CD8-positive, alpha-beta memory T cell (primary cell): ENCODE measurements at regions not wholly inside any gene's neighbourhood (a gene's known extent, or its start where the extent isn't known, plus 50 kb on each side); places are given as distances from the start of the nearest gene placed in this dataset.

Experiments
- CTCF ChIA-PET: fragments of 350-600 bp; sonication (Branson Sonifier 250); formaldehyde crosslinking; loops from one replicate; lab custom pipeline; 2021; ENCODE audit warnings: antibody characterized with exemption; lab: Charles Lee
- POLR2A ChIA-PET: fragments of 350-600 bp; sonication (Branson Sonifier 250); formaldehyde crosslinking; loops from one replicate; lab custom pipeline; 2021; ENCODE audit warnings: antibody characterized with exemption; lab: Charles Lee
- DNase-seq, 5 donors: peaks; one replicate each; pipeline versions ENCODE4 v3.0.0 to v3.0.0-alpha.2; 2020 to 2022; ENCODE audit warnings: mixed read lengths in 1 of 5
- H3K27ac ChIP-seq: one replicate; pipeline ENCODE4 v1.7.0; 2013; ENCODE audit warnings: low read depth, mild to moderate bottlenecking, low read length, moderate library complexity
- H3K27me3 ChIP-seq: 2 replicates; pipeline ENCODE4 v1.7.0; 2013; ENCODE audit warnings: low read length, mild to moderate bottlenecking; ENCODE audit not compliant: insufficient read depth, poor library complexity, severe bottlenecking
- H3K36me3 ChIP-seq: 2 replicates; pipeline ENCODE4 v1.7.0; 2013; ENCODE audit warnings: mild to moderate bottlenecking, low read length, moderate library complexity; ENCODE audit not compliant: insufficient read depth
- H3K4me1 ChIP-seq: 2 replicates; pipeline ENCODE4 v1.7.0; 2013; ENCODE audit warnings: mild to moderate bottlenecking, low read length, moderate library complexity; ENCODE audit not compliant: insufficient read depth
- H3K4me3 ChIP-seq: 2 replicates; pipeline ENCODE4 v1.7.0; 2013; ENCODE audit warnings: mild to moderate bottlenecking, low read length
- H3K9me3 ChIP-seq: 2 replicates; pipeline ENCODE4 v1.7.0; 2013; ENCODE audit warnings: mild to moderate bottlenecking, low read length
- H3K27ac Mint-ChIP-seq, 8 donors: one replicate each; pipeline ENCODE4 v1.8.0; 2020 to 2021; ENCODE audit warnings: mixed read lengths in 8 of 8, mild to moderate bottlenecking in 6 of 8, inconsistent platforms in 3 of 8, moderate library complexity in 3 of 8
- H3K27me3 Mint-ChIP-seq, 2 donors: one replicate each; pipeline ENCODE4 v1.8.0; 2020 to 2021; ENCODE audit warnings: mixed read lengths in 2 of 2, mild to moderate bottlenecking in 1 of 2, moderate library complexity in 1 of 2
- H3K36me3 Mint-ChIP-seq, 3 donors: one replicate each; pipeline ENCODE4 v1.8.0; 2020 to 2021; ENCODE audit warnings: mixed read lengths in 3 of 3, inconsistent platforms in 1 of 3, mild to moderate bottlenecking in 1 of 3
- H3K4me1 Mint-ChIP-seq, 3 donors: one replicate each; pipeline ENCODE4 v1.8.0; 2020 to 2021; ENCODE audit warnings: mixed read lengths in 3 of 3, inconsistent platforms in 1 of 3, mild to moderate bottlenecking in 1 of 3
- H3K4me3 Mint-ChIP-seq, 7 donors: one replicate each; pipeline ENCODE4 v1.8.0; 2020 to 2021; ENCODE audit warnings: mixed read lengths in 7 of 7, mild to moderate bottlenecking in 6 of 7, moderate library complexity in 4 of 7, inconsistent platforms in 2 of 7
- H3K9me3 Mint-ChIP-seq, 5 donors: one replicate each; pipeline ENCODE4 v1.8.0; 2020 to 2022; ENCODE audit warnings: mixed read lengths in 5 of 5, mild to moderate bottlenecking in 3 of 5, moderate library complexity in 2 of 5, inconsistent platforms in 1 of 5

DNA sequence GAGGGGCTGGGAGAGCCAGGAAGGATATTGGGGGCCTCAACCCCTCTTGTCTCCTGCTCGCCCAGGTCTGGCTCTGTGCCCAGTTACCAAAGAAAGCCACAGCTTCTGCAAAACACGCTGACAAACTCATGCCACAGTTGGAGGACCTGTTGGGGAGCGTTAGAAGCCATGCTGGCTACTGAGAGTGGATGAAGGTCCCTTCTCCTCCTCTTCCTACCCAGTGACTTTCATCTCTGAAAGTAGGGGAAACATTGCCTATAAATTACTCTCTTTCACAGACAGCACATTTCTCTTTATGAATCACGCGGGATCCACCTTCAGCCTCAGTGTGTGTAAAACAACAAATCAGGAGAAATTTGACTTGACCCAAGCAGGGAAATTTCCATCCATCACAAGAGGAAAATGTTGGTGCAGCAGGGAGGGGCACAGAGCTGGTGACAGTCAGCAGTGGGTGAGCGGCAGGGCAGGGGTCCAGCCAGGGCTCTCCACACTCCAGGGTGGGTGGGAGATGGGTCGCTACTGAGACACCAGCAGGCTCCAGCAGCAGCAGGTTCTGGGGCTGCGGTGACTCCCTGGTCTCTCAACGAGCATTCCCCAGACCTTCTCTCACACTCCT lies 181.9 kb downstream of the FGF18 start:
- CTCF ChIA-PET = no interaction called here
- no peak overlapping the region for H3K27ac Mint-ChIP-seq
- DNase-seq = no peak

DNA sequence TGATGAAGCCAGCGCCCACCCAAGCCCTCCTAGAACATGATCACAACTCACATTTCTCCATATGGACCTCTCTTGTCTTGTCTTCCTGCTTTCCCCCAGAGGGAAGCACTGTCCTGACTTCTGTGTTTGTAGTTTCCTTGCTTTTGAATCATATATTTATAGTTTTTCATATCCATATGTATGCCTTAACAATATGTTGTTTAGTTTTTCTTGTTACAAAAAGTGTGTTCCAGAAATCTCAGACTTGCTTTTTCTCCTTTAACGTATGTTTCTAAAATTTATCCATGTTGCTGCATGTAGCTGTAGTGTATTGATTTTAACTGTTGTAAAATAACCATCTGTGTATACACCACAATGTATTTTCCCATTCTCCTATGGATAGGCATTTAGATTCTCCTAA lies 182.0 kb upstream of the SMIM23 start:
- H3K4me3 ChIP-seq = no peak overlapping the region
- Mint-ChIP-seq H3K27me3 (peaks cover 4 to 19% of the 10 kb centered on the region in 2 donors), H3K9me3 (peaks cover 0 to 4% (median 0%) of the 10 kb centered on the region in 5 donors), H3K27ac (no peak overlapping the region), H3K4me1 (peaks cover 4 to 6% (median 4%) of the 10 kb centered on the region in 3 donors), H3K36me3 (no peaks in the 10 kb centered on the region), H3K4me3 (no peak overlapping the region)
- no peaks in the 10 kb centered on the region for H3K4me1 ChIP-seq
- CTCF ChIA-PET = no interaction called here
- H3K36me3 ChIP-seq = no peaks in the 10 kb centered on the region
- no peak overlapping the region for H3K27ac ChIP-seq
- POLR2A ChIA-PET = no interaction called here
- DNase-seq = no peak
- H3K9me3 ChIP-seq = no peaks in the 10 kb centered on the region
- no peaks in the 10 kb centered on the region for H3K27me3 ChIP-seq

More for the DNA sequence above, 181.9 kb downstream of the FGF18 start:
- H3K36me3 ChIP-seq = no peaks in the 10 kb centered on the region
- no peak overlapping the region for H3K4me3 ChIP-seq
- Mint-ChIP-seq H3K36me3 (peaks cover 0 to 2% (median 0%) of the 10 kb centered on the region in 3 donors), H3K4me3 (no peak overlapping the region), H3K4me1 (peaks cover 4 to 6% (median 4%) of the 10 kb centered on the region in 3 donors), H3K27me3 (peaks cover 10 to 17% of the 10 kb centered on the region in 2 donors), H3K9me3 (peaks cover 0 to 4% (median 0%) of the 10 kb centered on the region in 5 donors)
- H3K27ac ChIP-seq = no peak overlapping the region
- H3K4me1 ChIP-seq = no peaks in the 10 kb centered on the region
- POLR2A ChIA-PET = no interaction called here
- no peaks in the 10 kb centered on the region for H3K27me3 ChIP-seq
- no peaks in the 10 kb centered on the region for H3K9me3 ChIP-seq

DNA sequence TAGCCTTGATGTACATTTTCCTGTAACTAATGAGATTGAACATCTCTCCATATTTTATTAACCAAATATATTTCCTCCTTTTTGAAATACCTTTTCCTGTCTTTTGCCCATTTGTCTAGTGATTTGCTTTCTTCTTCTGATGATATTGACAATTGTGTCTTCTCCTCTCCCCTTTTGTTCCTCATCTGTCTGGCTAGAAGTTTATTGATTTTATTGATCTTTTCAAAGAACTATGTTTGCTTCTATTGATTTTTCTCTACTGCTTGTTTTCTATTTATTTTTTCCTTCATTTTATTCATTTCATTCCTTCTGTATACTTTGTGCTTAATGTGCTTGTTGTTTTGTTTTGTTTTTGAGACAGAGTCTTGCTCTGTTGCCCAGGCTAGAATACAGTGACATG lies 181.4 kb upstream of the SMIM23 start:
- H3K9me3 ChIP-seq = no peaks in the 10 kb centered on the region
- CTCF ChIA-PET = no interaction called here
- H3K27me3 ChIP-seq = no peaks in the 10 kb centered on the region
- DNase-seq = no peak
- Mint-ChIP-seq H3K27ac (no peak overlapping the region), H3K9me3 (peaks cover 0 to 4% (median 3%) of the 10 kb centered on the region in 5 donors), H3K27me3 (peaks cover 4 to 25% of the 10 kb centered on the region in 2 donors), H3K36me3 (no peaks in the 10 kb centered on the region), H3K4me1 (peaks cover 4 to 6% (median 4%) of the 10 kb centered on the region in 3 donors), H3K4me3 (no peak overlapping the region)
- H3K36me3 ChIP-seq = no peaks in the 10 kb centered on the region
- no peak overlapping the region for H3K27ac ChIP-seq
- no peaks in the 10 kb centered on the region for H3K4me1 ChIP-seq
- H3K4me3 ChIP-seq = no peak overlapping the region
- POLR2A ChIA-PET = no interaction called here

DNA sequence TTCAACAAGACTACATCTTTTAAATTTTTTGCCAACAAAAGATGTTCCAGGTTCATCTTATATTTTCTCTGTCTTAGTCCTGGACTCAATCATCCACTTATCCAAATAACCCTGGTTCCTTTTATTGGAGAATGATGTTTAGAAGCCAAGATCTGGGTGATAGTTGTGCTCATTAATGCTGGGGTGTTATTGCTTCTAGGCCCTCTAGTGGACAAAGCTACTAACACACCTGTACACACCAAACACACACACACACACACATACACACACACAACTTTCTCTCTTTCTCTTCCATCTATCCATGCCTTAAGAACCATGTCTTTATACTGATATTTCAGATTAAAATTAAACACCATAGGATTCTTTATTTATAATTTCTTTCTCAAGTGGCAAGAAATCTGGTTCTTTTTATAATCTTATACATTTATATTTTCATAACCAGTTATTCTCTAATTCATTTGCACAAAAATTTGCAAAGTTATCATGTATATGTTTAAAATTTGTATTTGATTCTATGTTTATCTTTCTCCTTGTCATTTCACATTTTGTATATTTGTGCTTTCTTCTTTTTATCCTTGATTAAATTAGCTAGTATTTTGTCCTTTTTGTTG lies 179.1 kb upstream of the SMIM23 start:
- ChIA-PET POLR2A (no interaction called here), CTCF (interaction anchor here (1.2 kb wide), 1 partner anchor 10 kb away, joined by 3 read pairs; no protein-coding TSS in a partner anchor)
- H3K36me3 Mint-ChIP-seq = no peaks in the 10 kb centered on the region

DNA sequence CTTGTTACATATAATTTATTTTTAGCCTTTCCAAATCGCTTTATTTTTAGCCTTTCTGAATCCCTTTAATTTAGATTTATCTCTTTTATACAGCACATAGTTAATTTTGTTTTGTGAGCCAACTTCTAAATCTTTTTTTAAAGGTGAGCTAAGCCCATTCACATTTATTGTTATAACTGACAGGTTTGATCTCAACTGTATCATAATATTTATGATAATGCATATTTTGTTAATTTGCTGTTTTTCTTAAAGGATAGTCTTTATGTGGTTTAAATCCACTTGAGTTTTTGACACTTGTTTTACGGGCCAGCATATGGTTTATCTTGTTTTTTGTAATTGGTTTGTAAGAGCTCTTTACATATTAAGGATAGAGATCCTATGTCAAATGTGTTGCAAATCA lies 177.8 kb upstream of the SMIM23 start:
- CTCF ChIA-PET = no interaction called here

More for the DNA sequence above, 179.1 kb upstream of the SMIM23 start:
- Histone ChIP-seq H3K27ac (no peak overlapping the region), H3K36me3 (no peaks in the 10 kb centered on the region), H3K4me1 (no peaks in the 10 kb centered on the region), H3K4me3 (no peak overlapping the region), H3K27me3 (no peaks in the 10 kb centered on the region), H3K9me3 (no peaks in the 10 kb centered on the region)
- H3K4me1 Mint-ChIP-seq = no peaks in the 10 kb centered on the region
- peaks cover 6 to 33% of the 10 kb centered on the region in 2 donors for H3K27me3 Mint-ChIP-seq
- no peak for DNase-seq
- peaks cover 0 to 5% (median 3%) of the 10 kb centered on the region in 5 donors for H3K9me3 Mint-ChIP-seq
- no peak overlapping the region for H3K4me3 Mint-ChIP-seq
- H3K27ac Mint-ChIP-seq = no peak overlapping the region

DNA sequence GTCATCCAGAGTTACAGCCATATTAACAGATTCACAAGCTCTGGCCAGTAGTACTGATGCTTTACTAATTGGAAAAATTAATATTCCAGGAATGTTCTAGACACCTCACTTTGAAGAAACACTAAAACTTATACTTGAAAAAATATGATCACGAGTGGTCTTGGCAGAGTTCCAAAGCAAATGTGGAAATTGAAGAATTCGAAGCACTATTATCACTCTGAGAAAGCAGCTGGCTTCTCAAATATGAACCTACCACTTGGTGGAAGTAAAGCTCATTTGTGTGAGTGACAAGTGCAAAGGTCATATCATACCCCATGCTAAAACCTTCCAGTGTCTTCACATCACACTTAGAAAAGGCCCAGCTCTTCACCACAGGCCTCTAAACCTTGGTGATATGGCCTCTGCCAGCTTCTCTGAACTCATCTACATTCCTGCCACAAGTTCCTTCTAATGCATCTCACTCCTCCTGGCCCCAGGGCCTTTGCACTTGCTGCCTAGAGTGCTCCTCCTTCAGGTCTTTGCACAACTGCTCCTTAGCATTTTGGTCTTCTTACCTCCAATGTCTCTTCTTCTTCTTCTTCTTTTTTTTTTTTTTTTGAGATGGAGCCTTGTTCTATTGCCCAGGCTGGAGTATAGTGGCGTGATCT lies 175.7 kb upstream of the SMIM23 start:
- peaks cover 0 to 2% (median 0%) of the 10 kb centered on the region in 3 donors for H3K36me3 Mint-ChIP-seq
- peaks cover 4% of the 10 kb centered on the region for H3K27me3 ChIP-seq
- peaks cover 0 to 5% (median 3%) of the 10 kb centered on the region in 5 donors for H3K9me3 Mint-ChIP-seq
- H3K4me1 ChIP-seq = no peaks in the 10 kb centered on the region
- H3K4me1 Mint-ChIP-seq = no peaks in the 10 kb centered on the region
- H3K9me3 ChIP-seq = no peaks in the 10 kb centered on the region
- H3K27ac ChIP-seq = no peak overlapping the region
- H3K4me3 ChIP-seq = no peak overlapping the region
- peaks cover 4 to 39% of the 10 kb centered on the region in 2 donors for H3K27me3 Mint-ChIP-seq
- H3K27ac Mint-ChIP-seq = no peak overlapping the region
- no peak for DNase-seq
- CTCF ChIA-PET = no interaction called here
- POLR2A ChIA-PET = no interaction called here
- H3K4me3 Mint-ChIP-seq = no peak overlapping the region
- H3K36me3 ChIP-seq = no peaks in the 10 kb centered on the region

More for the DNA sequence above, 177.8 kb upstream of the SMIM23 start:
- H3K4me3 ChIP-seq = no peak overlapping the region
- no peaks in the 10 kb centered on the region for H3K4me1 ChIP-seq
- H3K27ac Mint-ChIP-seq = no peak overlapping the region
- POLR2A ChIA-PET = no interaction called here
- no peaks in the 10 kb centered on the region for H3K27me3 ChIP-seq
- H3K4me1 Mint-ChIP-seq = no peaks in the 10 kb centered on the region
- no peak for DNase-seq
- H3K36me3 ChIP-seq = no peaks in the 10 kb centered on the region
- no peaks in the 10 kb centered on the region for H3K9me3 ChIP-seq
- no peak overlapping the region for H3K27ac ChIP-seq
- no peak overlapping the region for H3K4me3 Mint-ChIP-seq
- peaks cover 6 to 35% of the 10 kb centered on the region in 2 donors for H3K27me3 Mint-ChIP-seq
- H3K36me3 Mint-ChIP-seq = peaks cover 0 to 2% (median 0%) of the 10 kb centered on the region in 3 donors
- H3K9me3 Mint-ChIP-seq = peaks cover 0 to 5% (median 3%) of the 10 kb centered on the region in 5 donors

DNA sequence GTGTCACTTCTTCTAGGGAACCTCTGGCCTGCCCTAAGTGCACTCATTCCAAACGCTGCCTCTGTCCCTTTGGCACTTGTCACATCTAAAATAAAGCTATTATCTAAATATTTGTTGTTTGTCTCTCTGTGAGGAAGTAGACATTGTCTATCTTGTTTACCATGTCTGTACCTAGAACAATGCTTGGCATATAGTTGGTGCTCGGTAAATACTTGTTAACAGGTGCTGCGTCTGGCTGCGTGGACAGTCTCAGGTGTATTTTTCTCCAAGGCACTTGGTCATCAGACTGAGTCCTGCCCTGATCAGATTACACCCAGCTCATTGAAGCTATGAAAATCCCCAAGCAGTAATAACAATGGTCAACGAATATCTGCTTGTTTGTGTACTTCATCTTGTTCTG lies 174.9 kb upstream of the SMIM23 start:
- Histone ChIP-seq H3K9me3 (no peaks in the 10 kb centered on the region), H3K27me3 (peaks cover 4% of the 10 kb centered on the region), H3K36me3 (no peaks in the 10 kb centered on the region), H3K4me3 (no peak overlapping the region), H3K27ac (no peak overlapping the region), H3K4me1 (no peaks in the 10 kb centered on the region)
- H3K27me3 Mint-ChIP-seq = peaks cover 4 to 39% of the 10 kb centered on the region in 2 donors
- peaks cover 0 to 5% (median 3%) of the 10 kb centered on the region in 5 donors for H3K9me3 Mint-ChIP-seq
- no peaks in the 10 kb centered on the region for H3K4me1 Mint-ChIP-seq
- no peak overlapping the region for H3K4me3 Mint-ChIP-seq
- CTCF ChIA-PET = no interaction called here
- POLR2A ChIA-PET = no interaction called here
- H3K36me3 Mint-ChIP-seq = peaks cover 0 to 2% (median 0%) of the 10 kb centered on the region in 3 donors
- DNase-seq = no peak
- H3K27ac Mint-ChIP-seq = peak overlapping the region in 1 of 8 donors; percentile 34

DNA sequence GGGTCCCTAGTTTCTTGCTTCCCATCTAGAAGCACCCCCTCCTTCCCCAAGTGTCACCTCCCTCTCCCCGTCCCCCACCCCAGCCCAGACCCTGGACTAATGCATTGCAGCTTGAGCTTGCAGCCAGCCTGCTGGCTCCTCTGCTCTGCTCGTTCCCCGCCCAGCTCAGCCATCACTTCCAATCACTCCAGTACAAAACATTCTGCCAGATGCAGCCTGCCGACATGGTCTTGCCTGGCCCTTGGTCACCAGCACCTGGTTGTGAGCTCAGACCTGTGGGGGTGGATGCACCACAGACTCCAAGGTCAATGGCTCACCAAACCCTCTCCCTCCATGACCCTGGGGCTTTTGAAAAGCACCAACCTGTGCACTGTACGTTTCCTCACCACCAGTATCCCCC lies 172.9 kb upstream of the SMIM23 start:
- Histone ChIP-seq H3K9me3 (no peaks in the 10 kb centered on the region), H3K27ac (no peak overlapping the region), H3K27me3 (peaks cover 4% of the 10 kb centered on the region), H3K4me3 (no peak overlapping the region), H3K4me1 (no peaks in the 10 kb centered on the region), H3K36me3 (no peaks in the 10 kb centered on the region)
- peaks cover 0 to 2% (median 0%) of the 10 kb centered on the region in 3 donors for H3K36me3 Mint-ChIP-seq
- H3K27ac Mint-ChIP-seq = no peak overlapping the region
- POLR2A ChIA-PET = no interaction called here
- H3K9me3 Mint-ChIP-seq = peaks cover 0 to 5% (median 0%) of the 10 kb centered on the region in 5 donors
- no peak for DNase-seq
- CTCF ChIA-PET = no interaction called here
- H3K4me1 Mint-ChIP-seq = no peaks in the 10 kb centered on the region
- H3K27me3 Mint-ChIP-seq = peaks cover 4 to 34% of the 10 kb centered on the region in 2 donors
- no peak overlapping the region for H3K4me3 Mint-ChIP-seq
